Kidney glomerular epithelial cell (primary cell): ENCODE measurements at regions not wholly inside any gene's neighbourhood (a gene's known extent, or its start where the extent isn't known, plus 50 kb on each side); places are given as distances from the start of the nearest gene placed in this dataset.

Experiments
- DNase-seq: peaks from one replicate; lab custom pipeline; 2025; lab: John Stamatoyannopoulos, UW

GRCh38 chr18:38900445-38900844 is 1334.8 kb upstream of the CELF4 start:
- no peak for DNase-seq

- no peak for DNase-seq
Observed at GRCh38 chr18:38900031-38900430, 1334.4 kb upstream of the CELF4 start.

GRCh38 chr18:38899252-38899651 is 1333.7 kb upstream of the CELF4 start:
- DNase-seq, result no peak

- DNase-seq, result no peak
Observed at GRCh38 chr18:38898167-38898566, 1332.6 kb upstream of the CELF4 start.

GRCh38 chr18:38895560-38895959 is 1330.0 kb upstream of the CELF4 start:
- DNase-seq, result no peak

GRCh38 chr18:38887671-38888020 is 1322.0 kb upstream of the CELF4 start:
- DNase-seq, result no peak

- no peak for DNase-seq
Observed at GRCh38 chr18:38886861-38887670, 1321.5 kb upstream of the CELF4 start.

GRCh38 chr18:38886235-38886634 is 1320.6 kb upstream of the CELF4 start:
- no peak for DNase-seq

GRCh38 chr18:38884050-38884449 is 1318.5 kb upstream of the CELF4 start:
- DNase-seq, result no peak

- no peak for DNase-seq
Observed at GRCh38 chr18:38883111-38883510, 1317.5 kb upstream of the CELF4 start.

- no peak for DNase-seq
Observed at GRCh38 chr18:38879871-38880270, 1314.3 kb upstream of the CELF4 start.

- DNase-seq, result no peak
Observed at GRCh38 chr18:38872342-38872741, 1306.7 kb upstream of the CELF4 start.

- DNase-seq, result no peak
Observed at GRCh38 chr18:38868757-38869156, 1303.2 kb upstream of the CELF4 start.

GRCh38 chr18:38867680-38868079 is 1302.1 kb upstream of the CELF4 start:
- no peak for DNase-seq

- DNase-seq, result no peak
Observed at GRCh38 chr18:38851526-38851925, 1285.9 kb upstream of the CELF4 start.

GRCh38 chr18:38847326-38847725 is 1281.7 kb upstream of the CELF4 start:
- DNase-seq, result no peak

- DNase-seq, result no peak
Observed at GRCh38 chr18:38843291-38843690, 1277.7 kb upstream of the CELF4 start.

- no peak for DNase-seq
Observed at GRCh38 chr18:38826247-38826646, 1260.6 kb upstream of the CELF4 start.

GRCh38 chr18:38811209-38811608 is 1245.6 kb upstream of the CELF4 start:
- no peak for DNase-seq

GRCh38 chr18:38810789-38811188 is 1245.2 kb upstream of the CELF4 start:
- DNase-seq, result no peak

GRCh38 chr18:38807915-38808314 is 1242.3 kb upstream of the CELF4 start:
- DNase-seq, result no peak

GRCh38 chr18:38805256-38805655 is 1239.7 kb upstream of the CELF4 start:
- no peak for DNase-seq

GRCh38 chr18:38801640-38802039 is 1236.0 kb upstream of the CELF4 start:
- no peak for DNase-seq

GRCh38 chr18:38796762-38797161 is 1231.2 kb upstream of the CELF4 start:
- DNase-seq, result no peak
